ENCODE measurements at regions not wholly inside any gene's neighbourhood (a gene's known extent, or its start where the extent isn't known, plus 50 kb on each side); places are given as distances from the start of the nearest gene placed in this dataset.
"Not testable (repeated sequence)": the region's sequence is repeated elsewhere in the genome, so short reads cannot be mapped to it uniquely, and the experiment has no call there.

DNA sequence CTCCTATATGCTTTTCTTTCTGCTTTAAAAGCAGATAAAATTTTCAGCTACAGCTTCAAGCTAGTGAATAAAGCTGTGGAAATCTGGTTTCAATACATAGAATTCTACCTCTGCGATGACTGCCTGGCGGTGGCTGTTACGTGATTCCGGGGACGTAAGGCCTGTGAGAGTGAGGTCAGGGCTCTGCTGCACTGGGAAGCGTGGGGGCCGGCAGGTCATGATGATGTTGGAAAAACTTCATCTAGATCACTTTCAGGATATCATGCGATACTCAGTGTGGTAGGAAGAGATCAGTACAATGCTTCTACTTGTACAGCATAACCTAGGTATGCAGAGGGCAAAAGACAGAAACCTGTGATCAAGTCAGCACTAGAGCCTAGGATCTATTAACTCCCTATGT, 546.8 kb upstream of the B3GAT1 start:
- no peak for DNase-seq
- no peak for TF ChIP-seq CTCF (IDR thresholded peaks at IDR 0.05)
- no peak overlapping the region for H3K4me3 Mint-ChIP-seq
- no peaks in the 10 kb centered on the region for H3K36me3 Mint-ChIP-seq (ENCODE audit: low read depth)
- H3K9me3 Mint-ChIP-seq, result no peaks in the 10 kb centered on the region
- H3K27me3 Mint-ChIP-seq, result no peaks in the 10 kb centered on the region
- ChIA-PET CTCF (no interaction called here), POLR2A (no interaction called here)
- H3K27ac Mint-ChIP-seq, result no peak overlapping the region
- ATAC-seq (ENCODE audit: low read depth), result no peak
- H3K4me1 Mint-ChIP-seq, result no peaks in the 10 kb centered on the region
- intact Hi-C loops (cut with micrococcal nuclease), result no loop called here

- H3K4me1 Mint-ChIP-seq, result no peaks in the 10 kb centered on the region
- ATAC-seq (ENCODE audit: low read depth) (no peak), DNase-seq (no peak)
- no peaks in the 10 kb centered on the region for H3K36me3 Mint-ChIP-seq (ENCODE audit: low read depth)
- H3K4me3 Mint-ChIP-seq, result no peak overlapping the region
- CTCF ChIA-PET, result no interaction called here
- POLR2A ChIA-PET, result no interaction called here
- no peaks in the 10 kb centered on the region for H3K27me3 Mint-ChIP-seq
- no peak overlapping the region for H3K27ac Mint-ChIP-seq
- TF ChIP-seq CTCF (IDR thresholded peaks at IDR 0.05), result no peak
- no peaks in the 10 kb centered on the region for H3K9me3 Mint-ChIP-seq
- intact Hi-C loops (cut with micrococcal nuclease), result no loop called here
Observed at GRCh38 chr11:134958336-134958640, 546.2 kb upstream of the B3GAT1 start.

- Mint-ChIP-seq H3K4me1 (no peaks in the 10 kb centered on the region), H3K9me3 (no peaks in the 10 kb centered on the region), H3K27me3 (no peaks in the 10 kb centered on the region), H3K4me3 (no peak overlapping the region), H3K27ac (no peak overlapping the region), H3K36me3 (ENCODE audit: low read depth) (no peaks in the 10 kb centered on the region)
- POLR2A ChIA-PET, result no interaction called here
- intact Hi-C loops (cut with micrococcal nuclease), result no loop called here
- CTCF ChIA-PET, result no interaction called here
- ATAC-seq (ENCODE audit: low read depth) (no peak), DNase-seq (no peak)
- TF ChIP-seq CTCF (IDR thresholded peaks at IDR 0.05), result no peak
Observed at GRCh38 chr11:134957540-134958335, 545.7 kb upstream of the B3GAT1 start.

DNA sequence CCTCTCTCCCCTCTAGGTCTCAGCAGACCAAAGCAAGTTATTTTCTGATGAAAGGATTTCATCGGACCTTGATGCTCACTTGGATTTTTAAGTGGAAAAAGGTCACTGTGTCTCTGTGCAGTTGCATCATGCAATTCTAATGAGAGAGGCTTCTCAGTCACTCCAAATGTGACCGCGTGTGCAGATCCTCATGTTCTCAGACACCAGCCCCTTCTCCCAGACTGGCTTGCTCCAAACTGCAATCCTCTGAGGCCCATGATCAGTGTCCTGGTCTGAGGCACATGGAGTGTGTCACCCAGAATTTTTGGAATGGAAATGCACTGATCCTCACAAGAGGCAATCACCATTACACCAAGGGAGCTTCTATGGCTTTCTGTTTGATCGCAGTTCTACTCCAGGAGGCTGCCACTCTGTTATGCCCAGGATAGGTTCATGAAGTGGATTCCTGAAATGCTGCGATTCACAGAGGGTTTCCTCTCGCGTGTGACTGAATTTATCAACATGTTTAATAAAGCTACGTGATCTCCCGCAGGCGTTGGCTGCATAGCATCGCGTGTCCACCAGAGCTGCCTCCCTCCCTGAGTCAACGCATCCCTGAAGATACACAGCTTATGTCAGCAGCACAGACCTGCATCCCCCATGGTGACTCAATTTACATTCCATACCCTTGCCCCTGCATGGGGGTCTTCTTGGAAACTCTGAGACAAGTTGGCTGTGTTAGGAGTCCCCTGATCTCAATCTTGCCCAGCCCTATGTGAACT, 544.6 kb upstream of the B3GAT1 start:
- Mint-ChIP-seq H3K27ac (no peak overlapping the region), H3K4me3 (no peak overlapping the region), H3K27me3 (no peaks in the 10 kb centered on the region), H3K9me3 (no peaks in the 10 kb centered on the region), H3K4me1 (no peaks in the 10 kb centered on the region), H3K36me3 (ENCODE audit: low read depth) (no peaks in the 10 kb centered on the region)
- intact Hi-C loops (cut with micrococcal nuclease), result no loop called here
- ATAC-seq (ENCODE audit: low read depth) (no peak), DNase-seq (no peak)
- ChIA-PET CTCF (no interaction called here), POLR2A (no interaction called here)
- TF ChIP-seq CTCF (IDR thresholded peaks at IDR 0.05), result no peak

DNA sequence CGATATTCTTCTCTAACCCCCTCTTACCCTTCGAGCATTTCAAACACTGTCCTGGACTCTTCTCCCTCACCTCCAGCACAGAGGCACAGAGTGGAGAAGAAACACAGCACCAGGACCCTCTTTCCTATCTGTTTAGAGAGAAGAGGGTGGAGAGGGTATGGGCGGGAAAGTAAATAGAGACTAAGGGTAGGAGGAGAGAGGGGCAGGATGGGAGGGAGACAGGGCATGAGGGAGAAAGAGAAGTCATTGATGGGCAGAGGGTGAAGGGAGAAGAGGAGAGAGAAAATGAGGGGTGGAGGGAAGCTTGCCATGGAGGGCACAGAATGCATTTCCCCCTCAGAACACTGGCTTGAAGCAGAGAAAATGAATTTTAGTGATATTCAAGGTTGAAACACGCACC, 543.9 kb upstream of the B3GAT1 start:
- DNase-seq; H3K4me1 Mint-ChIP-seq; H3K4me3 Mint-ChIP-seq; intact Hi-C loops (cut with micrococcal nuclease); H3K9me3 Mint-ChIP-seq; H3K36me3 Mint-ChIP-seq (ENCODE audit: low read depth); POLR2A ChIA-PET; CTCF ChIA-PET; H3K27ac Mint-ChIP-seq; ATAC-seq (ENCODE audit: low read depth); H3K27me3 Mint-ChIP-seq: not testable (repeated sequence)
